Large intestine (tissue), 3 donors: ENCODE measurements at regions not wholly inside any gene's neighbourhood (a gene's known extent, or its start where the extent isn't known, plus 50 kb on each side); places are given as distances from the start of the nearest gene placed in this dataset.
"Not testable (repeated sequence)": the region's sequence is repeated elsewhere in the genome, so short reads cannot be mapped to it uniquely, and the experiment has no call there.

ENCODE experiments used
- DNase-seq, 2 donors: peaks; one replicate each; pipeline versions ENCODE4 v3.0.0 to v3.0.0-alpha.2; 2013
- H3K27ac ChIP-seq: one replicate; pipeline ENCODE4 v1.5.1; 2013; ENCODE audit warnings: low read length
- H3K27me3 ChIP-seq: 2 replicates; pipeline ENCODE4 v1.6.1; 2013; ENCODE audit warnings: low read length; ENCODE audit not compliant: control insufficient read depth, insufficient read depth
- H3K36me3 ChIP-seq: 2 replicates; pipeline ENCODE4 v1.6.1; 2013; ENCODE audit warnings: low read length; ENCODE audit not compliant: control insufficient read depth, insufficient read depth
- H3K4me1 ChIP-seq: one replicate; pipeline ENCODE4 v1.6.1; 2013; ENCODE audit warnings: low read length; ENCODE audit not compliant: control insufficient read depth, insufficient read depth
- H3K4me3 ChIP-seq: one replicate; pipeline ENCODE4 v1.5.1; 2013; ENCODE audit warnings: low read length
- H3K9me3 ChIP-seq: one replicate; pipeline ENCODE4 v1.6.1; 2013; ENCODE audit warnings: mild to moderate bottlenecking, low read depth, low read length, moderate library complexity; ENCODE audit not compliant: control insufficient read depth
- WGBS: methylation state at CpG from one replicate; pipeline ENCODE4 v1.1.5; 2013; ENCODE audit warnings: low lambda C conversion rate; ENCODE audit not compliant: insufficient coverage; 5-methylcytosine and 5-hydroxymethylcytosine counted together

DNA sequence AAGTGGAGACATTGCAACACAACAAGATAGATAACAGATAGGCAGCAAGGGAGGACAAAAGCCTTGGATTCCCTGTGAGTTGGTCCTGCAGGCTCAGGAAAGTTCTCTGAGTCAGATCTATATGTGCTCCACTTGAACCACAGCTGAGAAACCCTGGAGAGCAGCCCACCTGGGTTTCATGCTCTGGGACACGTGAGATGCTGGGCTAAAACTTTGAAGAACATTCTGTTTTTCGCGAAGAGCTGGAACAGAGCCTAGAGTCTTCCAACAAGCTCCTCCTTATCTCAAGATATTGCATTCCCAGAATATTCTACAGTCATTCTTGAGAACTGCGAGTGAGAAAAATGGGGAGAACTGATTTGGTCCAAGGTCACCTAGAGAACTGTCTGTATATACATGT is 583.0 kb upstream of the ROBO1 start:
- no peaks in the 10 kb centered on the region for H3K36me3 ChIP-seq
- peaks cover 3% of the 10 kb centered on the region for H3K9me3 ChIP-seq
- no peak overlapping the region for H3K27ac ChIP-seq
- no peak overlapping the region for H3K4me3 ChIP-seq
- no peaks in the 10 kb centered on the region for H3K4me1 ChIP-seq
- WGBS, result no CpG with 5 or more reads among the region's 4 CpGs
- DNase-seq, result peak; percentile 8 to 10
- no peaks in the 10 kb centered on the region for H3K27me3 ChIP-seq

GRCh38 chr3:80338366-80338765 is 570.6 kb upstream of the ROBO1 start:
- Histone ChIP-seq H3K27me3 (no peaks in the 10 kb centered on the region), H3K9me3 (no peaks in the 10 kb centered on the region), H3K27ac (no peak overlapping the region), H3K4me1 (no peaks in the 10 kb centered on the region), H3K4me3 (no peak overlapping the region), H3K36me3 (no peaks in the 10 kb centered on the region)
- no peak for DNase-seq
- WGBS, result no CpG with 5 or more reads among the region's 4 CpGs

GRCh38 chr3:80334534-80334933 is 566.7 kb upstream of the ROBO1 start:
- no CpG with 5 or more reads among the region's 2 CpGs for WGBS
- Histone ChIP-seq H3K36me3 (no peaks in the 10 kb centered on the region), H3K27me3 (no peaks in the 10 kb centered on the region), H3K4me1 (no peaks in the 10 kb centered on the region), H3K9me3 (no peaks in the 10 kb centered on the region), H3K4me3 (no peak overlapping the region), H3K27ac (no peak overlapping the region)
- DNase-seq, result no peak

DNA sequence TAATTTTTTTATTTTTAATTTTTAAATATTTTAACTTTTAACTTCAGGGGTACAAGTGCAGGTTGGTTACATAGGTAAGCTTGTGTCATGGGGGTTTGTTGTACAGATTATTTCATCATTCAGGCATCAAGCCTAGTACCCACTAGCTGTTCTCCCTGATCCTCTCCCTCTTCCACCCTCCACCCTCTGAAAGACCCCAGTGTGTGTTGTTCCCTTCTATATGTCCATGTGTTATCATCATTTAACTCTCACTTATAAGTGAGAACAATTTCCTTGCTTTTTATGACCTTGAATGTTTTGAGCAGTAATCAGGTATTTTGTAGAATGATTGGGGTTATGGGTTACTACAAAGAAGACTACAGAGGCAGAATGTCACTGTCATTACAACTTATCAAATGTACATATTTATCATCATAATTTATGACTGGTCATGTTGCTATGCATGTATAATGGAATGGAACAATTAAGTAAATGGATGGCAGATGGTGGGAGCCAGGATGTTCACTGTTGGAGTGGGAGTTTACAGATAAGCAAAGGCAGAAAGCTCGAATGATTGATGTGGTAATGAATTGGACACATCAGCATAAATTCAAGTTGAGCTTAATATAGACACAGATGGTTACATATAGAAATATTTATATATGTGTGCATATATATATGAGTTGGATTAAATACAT is 563.8 kb upstream of the ROBO1 start:
- Histone ChIP-seq H3K4me3 (no peak overlapping the region), H3K9me3 (no peaks in the 10 kb centered on the region), H3K4me1 (no peaks in the 10 kb centered on the region), H3K27me3 (no peaks in the 10 kb centered on the region), H3K36me3 (no peaks in the 10 kb centered on the region), H3K27ac (no peak overlapping the region)
- 71% methylated on average over 1 of the region's 1 CpG for WGBS
- DNase-seq, result no peak

DNA sequence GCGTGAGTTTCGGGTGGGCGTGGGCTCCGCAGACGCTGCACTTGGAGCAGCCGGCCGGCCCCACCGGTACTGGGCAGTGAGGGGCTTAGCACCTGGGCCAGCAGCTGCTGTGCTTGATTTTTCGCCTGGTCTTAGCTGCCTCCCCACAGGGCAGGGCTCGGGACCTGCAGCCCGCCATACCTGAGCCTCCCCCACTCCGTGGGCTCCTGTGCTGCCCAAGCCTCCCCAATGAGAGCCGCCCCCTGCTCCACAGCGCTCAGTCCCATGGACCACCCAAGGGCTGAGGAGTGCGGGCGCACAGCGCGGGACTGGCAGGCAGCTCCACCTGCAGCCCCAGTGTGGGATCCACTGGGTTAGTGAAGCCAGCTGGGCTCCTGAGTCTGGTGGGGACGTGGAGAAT is 546.7 kb upstream of the ROBO1 start:
- no CpG with 5 or more reads among the region's 19 CpGs for WGBS
- H3K27ac ChIP-seq, H3K9me3 ChIP-seq, H3K27me3 ChIP-seq, H3K36me3 ChIP-seq, H3K4me3 ChIP-seq, H3K4me1 ChIP-seq, DNase-seq: not testable (repeated sequence)

DNA sequence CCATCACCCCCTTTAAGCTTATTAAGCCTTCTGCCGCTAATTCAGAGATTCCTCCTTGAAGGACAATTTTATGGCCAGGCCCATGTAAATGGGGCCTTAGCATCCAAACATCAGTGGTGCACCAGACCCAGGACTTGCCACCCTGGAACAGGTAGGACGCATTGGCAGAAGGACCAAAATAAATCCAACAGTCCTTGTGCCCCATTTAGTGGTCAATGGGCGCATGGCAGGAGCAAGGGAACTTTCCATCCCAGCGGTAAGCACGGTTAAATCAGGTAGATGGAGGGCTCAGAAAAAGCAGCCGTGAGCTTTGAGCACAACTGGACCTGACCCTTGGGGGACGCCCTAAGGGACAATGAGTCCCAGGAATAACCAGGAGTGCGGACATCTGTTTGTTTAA is 540.8 kb upstream of the ROBO1 start:
- DNase-seq, result no peak
- Histone ChIP-seq H3K4me3 (no peak overlapping the region), H3K4me1 (no peaks in the 10 kb centered on the region), H3K27me3 (no peaks in the 10 kb centered on the region), H3K36me3 (no peaks in the 10 kb centered on the region), H3K9me3 (no peaks in the 10 kb centered on the region), H3K27ac (no peak overlapping the region)
- WGBS, result no CpG with 5 or more reads among the region's 8 CpGs

DNA sequence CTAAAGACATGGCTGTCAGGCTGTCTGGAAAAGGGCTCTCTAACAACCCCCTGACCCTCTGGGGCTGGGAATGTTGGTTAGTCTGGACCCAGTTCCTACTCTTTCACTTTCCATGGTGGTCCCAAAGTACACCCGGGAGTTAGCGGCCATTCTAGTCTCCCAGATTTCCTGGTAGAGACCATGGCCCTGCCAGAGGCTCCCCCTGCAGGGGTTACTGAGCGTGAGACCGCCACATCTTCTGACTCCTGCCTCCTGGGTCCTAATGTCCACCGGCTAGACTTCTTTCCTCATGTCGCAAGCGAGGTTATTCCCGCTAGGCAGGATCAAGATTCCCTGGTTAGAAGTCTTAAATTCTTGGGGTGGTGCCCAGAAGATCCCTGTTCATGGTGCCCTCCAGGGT is 540.0 kb upstream of the ROBO1 start:
- WGBS, result no CpG with 5 or more reads among the region's 8 CpGs
- no peak for DNase-seq
- Histone ChIP-seq H3K27me3 (no peaks in the 10 kb centered on the region), H3K9me3 (no peaks in the 10 kb centered on the region), H3K4me3 (no peak overlapping the region), H3K4me1 (no peaks in the 10 kb centered on the region), H3K36me3 (no peaks in the 10 kb centered on the region), H3K27ac (no peak overlapping the region)

GRCh38 chr3:80297720-80298119 is 529.9 kb upstream of the ROBO1 start:
- Histone ChIP-seq H3K9me3 (no peaks in the 10 kb centered on the region), H3K27me3 (no peaks in the 10 kb centered on the region), H3K36me3 (no peaks in the 10 kb centered on the region), H3K4me3 (no peak overlapping the region), H3K27ac (no peak overlapping the region), H3K4me1 (no peaks in the 10 kb centered on the region)
- DNase-seq, result peak in 1 of 2 donors; percentile 4
- WGBS, result 80% methylated on average over 3 of the region's 3 CpGs

GRCh38 chr3:80285388-80285787 is 517.6 kb upstream of the ROBO1 start:
- Histone ChIP-seq H3K9me3 (no peaks in the 10 kb centered on the region), H3K27ac (no peak overlapping the region), H3K4me3 (no peak overlapping the region), H3K36me3 (no peaks in the 10 kb centered on the region), H3K27me3 (no peaks in the 10 kb centered on the region), H3K4me1 (peaks cover 3% of the 10 kb centered on the region)
- no peak for DNase-seq
- no CpG with 5 or more reads among the region's 1 CpG for WGBS

GRCh38 chr3:80283783-80284182 is 516.0 kb upstream of the ROBO1 start:
- DNase-seq, result peak in 1 of 2 donors; percentile 25
- no peaks in the 10 kb centered on the region for H3K36me3 ChIP-seq
- 27% methylated on average over 2 of the region's 2 CpGs for WGBS

GRCh38 chr3:80278056-80278455 is 510.3 kb upstream of the ROBO1 start:
- H3K36me3 ChIP-seq, result no peaks in the 10 kb centered on the region
- H3K27me3 ChIP-seq, result no peaks in the 10 kb centered on the region
- peak; percentile 8 to 65 for DNase-seq
- 23% methylated on average over 5 of the region's 11 CpGs for WGBS
- H3K4me1 ChIP-seq, result no peaks in the 10 kb centered on the region
- no peaks in the 10 kb centered on the region for H3K9me3 ChIP-seq
- H3K27ac ChIP-seq, result no peak overlapping the region
- H3K4me3 ChIP-seq, result no peak overlapping the region

More at GRCh38 chr3:80283783-80284182, 516.0 kb upstream of the ROBO1 start:
- no peak overlapping the region for H3K27ac ChIP-seq
- H3K27me3 ChIP-seq, result no peaks in the 10 kb centered on the region
- no peak overlapping the region for H3K4me3 ChIP-seq
- peaks cover 3% of the 10 kb centered on the region for H3K4me1 ChIP-seq
- no peaks in the 10 kb centered on the region for H3K9me3 ChIP-seq
